GM18858 (cell line): ENCODE measurements at regions not wholly inside any gene's neighbourhood (a gene's known extent, or its start where the extent isn't known, plus 50 kb on each side); places are given as distances from the start of the nearest gene placed in this dataset.
"Not testable (repeated sequence)": the region's sequence is repeated elsewhere in the genome, so short reads cannot be mapped to it uniquely, and the experiment has no call there.

Experiments
- ATAC-seq: cut with Tn5 transposase; IDR thresholded peaks from one replicate; pipeline ENCODE4 v1.9.1; 2021; ENCODE audit not compliant: unreplicated experiment

GRCh38 chr2:226478109-226478809 lies 321.4 kb downstream of the IRS1 start:
- ATAC-seq = no peak

GRCh38 chr2:226477221-226478108 lies 322.2 kb downstream of the IRS1 start:
- no peak for ATAC-seq

GRCh38 chr2:226475650-226476049 lies 324.0 kb downstream of the IRS1 start:
- no peak for ATAC-seq

- no peak for ATAC-seq
Measured at GRCh38 chr2:226474131-226474530, 325.5 kb downstream of the IRS1 start.

GRCh38 chr2:226471987-226472470 lies 327.6 kb downstream of the IRS1 start:
- ATAC-seq = no peak

- no peak for ATAC-seq
Measured at GRCh38 chr2:226467633-226468032, 332.0 kb downstream of the IRS1 start.

GRCh38 chr2:226467221-226467620 lies 332.4 kb downstream of the IRS1 start:
- ATAC-seq = no peak

- no peak for ATAC-seq
Measured at GRCh38 chr2:226466589-226466988, 333.0 kb downstream of the IRS1 start.

- no peak for ATAC-seq
Measured at GRCh38 chr2:226466124-226466523, 333.5 kb downstream of the IRS1 start.

- ATAC-seq = no peak
Measured at GRCh38 chr2:226464380-226464779, 335.2 kb downstream of the IRS1 start.

- ATAC-seq = no peak
Measured at GRCh38 chr2:226463154-226463553, 336.5 kb downstream of the IRS1 start.

GRCh38 chr2:226461981-226462380 lies 337.6 kb downstream of the IRS1 start:
- no peak for ATAC-seq

- ATAC-seq = not testable (repeated sequence)
Measured at GRCh38 chr2:226456144-226456543, 343.5 kb downstream of the IRS1 start.

- ATAC-seq = no peak
Measured at GRCh38 chr2:226452768-226453167, 346.9 kb downstream of the IRS1 start.

- no peak for ATAC-seq
Measured at GRCh38 chr2:226451486-226451885, 348.1 kb downstream of the IRS1 start.

GRCh38 chr2:226450141-226450540 lies 349.5 kb downstream of the IRS1 start:
- no peak for ATAC-seq

- no peak for ATAC-seq
Measured at GRCh38 chr2:226447338-226448300, 352.0 kb downstream of the IRS1 start.

- no peak for ATAC-seq
Measured at GRCh38 chr2:226446406-226447001, 353.1 kb downstream of the IRS1 start.

GRCh38 chr2:226445216-226445861 lies 354.3 kb downstream of the IRS1 start:
- ATAC-seq = no peak

- no peak for ATAC-seq
Measured at GRCh38 chr2:226443112-226443511, 356.5 kb downstream of the IRS1 start.
